ENCODE measurements at regions not wholly inside any gene's neighbourhood (a gene's known extent, or its start where the extent isn't known, plus 50 kb on each side); places are given as distances from the start of the nearest gene placed in this dataset.
A peak's percentile ranks its signal among the peaks of the same experiment; 100 is the strongest.

DNA sequence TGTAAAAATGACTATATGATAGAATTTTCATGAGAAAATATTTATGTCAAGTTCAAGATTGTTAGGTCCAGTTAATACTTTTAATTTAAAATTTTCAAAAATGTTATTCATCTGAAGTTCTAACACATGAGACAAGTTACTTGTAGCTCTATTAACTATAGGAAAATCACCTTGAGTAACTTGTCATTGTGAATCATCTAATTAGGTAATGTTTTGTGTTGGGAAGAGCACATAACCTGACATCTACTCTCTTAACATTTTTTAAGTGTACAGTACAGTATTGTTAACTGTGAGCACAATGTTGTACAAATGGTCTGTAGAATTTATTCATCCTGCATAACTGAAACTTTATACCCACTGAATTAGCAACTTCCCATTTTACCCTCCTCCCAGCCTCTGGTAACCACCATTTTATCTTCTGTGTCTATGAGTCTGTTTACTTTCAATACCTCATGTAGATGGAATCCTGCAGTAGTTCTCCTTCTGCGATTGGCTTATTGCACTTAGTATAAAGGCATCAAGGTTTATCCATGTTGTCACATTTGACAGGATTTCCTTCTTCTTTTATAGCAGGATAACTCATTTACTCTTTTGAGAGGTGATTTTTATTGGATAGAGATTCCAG lies 54.6 kb downstream of the ARL4A start:
- DNase-seq (ENCODE audit: low read depth, low spot score), result no peak
- H3K27ac ChIP-seq, result peak overlapping the region; percentile 44

DNA sequence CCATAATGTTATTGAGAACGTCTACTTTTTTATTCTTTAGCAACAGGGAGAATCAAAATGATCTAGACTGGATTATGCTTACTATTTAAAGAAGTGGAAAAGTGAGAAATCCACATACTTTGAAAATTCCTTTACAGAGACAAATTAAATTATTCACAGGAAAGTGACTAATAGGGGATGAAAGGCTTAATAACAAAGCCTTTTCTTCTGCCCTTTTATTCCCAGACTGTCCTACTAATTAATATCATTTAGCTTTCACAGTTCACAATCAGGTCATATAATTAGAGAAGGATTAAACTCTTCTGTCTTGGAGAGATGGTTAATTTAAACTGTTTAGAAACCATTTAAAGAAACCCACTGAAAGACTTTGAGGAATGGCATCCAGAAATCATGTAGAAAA lies 58.8 kb downstream of the ARL4A start:
- H3K27ac ChIP-seq, result no peak overlapping the region
- no peak for DNase-seq (ENCODE audit: low read depth, low spot score)

DNA sequence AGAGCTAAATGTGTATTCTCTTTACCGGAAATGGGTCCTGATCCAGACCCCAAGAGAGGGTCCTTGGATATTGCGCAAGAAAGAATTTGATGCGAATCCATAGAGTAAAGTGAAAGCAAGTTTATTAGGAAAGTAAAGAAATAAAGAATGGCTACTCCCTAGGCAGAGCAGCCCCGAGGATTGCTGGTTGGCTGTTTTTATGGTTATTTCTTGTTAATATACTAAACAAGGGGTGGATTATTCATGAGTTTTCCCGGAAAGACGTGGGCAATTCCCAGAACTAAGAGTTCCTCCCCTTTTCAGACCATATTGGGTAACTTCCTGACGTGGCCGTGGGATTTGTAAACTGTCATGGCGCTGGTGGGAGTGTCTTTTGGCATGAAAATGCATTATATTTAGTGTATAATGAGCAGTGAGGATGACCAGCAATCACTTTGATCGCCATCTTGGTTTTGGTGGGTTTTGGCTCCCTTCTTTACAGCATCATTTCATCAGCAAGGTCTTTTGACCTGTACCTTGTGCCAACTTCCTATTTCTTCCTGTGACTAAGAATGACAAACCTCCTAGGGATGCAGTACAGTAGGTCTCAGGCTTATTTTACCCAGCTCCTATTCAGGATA lies 60.4 kb downstream of the ARL4A start:
- H3K27ac ChIP-seq, result peak overlapping the region; percentile 72
- DNase-seq (ENCODE audit: low read depth, low spot score), result no peak

DNA sequence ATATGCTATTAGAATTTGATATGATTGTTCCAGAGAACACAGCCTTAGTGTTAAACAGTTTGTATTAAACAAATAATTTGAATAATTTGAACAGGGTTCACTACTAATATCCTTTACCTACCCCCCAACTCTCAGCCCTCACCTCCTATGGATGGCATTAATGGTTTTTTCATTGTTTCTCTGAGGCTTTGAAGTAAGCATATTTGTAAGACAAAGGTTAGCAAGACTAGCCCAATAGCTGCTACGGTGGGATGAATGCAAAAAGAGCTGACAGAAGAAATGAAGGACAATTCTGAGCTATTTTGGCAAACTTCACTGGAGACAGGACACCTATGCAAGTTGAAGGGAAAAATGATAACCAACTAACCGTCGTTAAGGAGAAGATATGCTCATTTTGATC lies 61.6 kb downstream of the ARL4A start:
- no peak for DNase-seq (ENCODE audit: low read depth, low spot score)

DNA sequence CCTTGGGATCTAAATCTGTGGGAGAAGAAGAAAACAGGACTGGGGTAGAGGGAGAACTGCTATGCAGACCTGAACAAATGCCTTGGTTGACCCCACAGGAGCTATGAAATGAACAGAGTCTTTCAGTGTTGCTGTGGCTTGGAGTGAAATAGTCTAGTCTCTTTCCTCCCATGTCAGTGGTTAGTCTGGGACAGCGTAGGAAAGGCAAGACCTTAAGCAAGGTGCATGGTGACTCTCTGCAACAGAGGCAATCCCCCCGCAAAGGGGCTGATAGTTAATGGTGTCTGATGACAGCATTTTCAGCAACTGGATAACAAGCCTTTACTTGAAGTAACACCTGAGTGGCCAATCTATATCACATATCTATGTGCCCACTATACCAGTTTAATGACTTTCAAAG lies 62.3 kb downstream of the ARL4A start:
- H3K27ac ChIP-seq, result no peak overlapping the region
- no peak for DNase-seq (ENCODE audit: low read depth, low spot score)

More for the DNA sequence above, 61.6 kb downstream of the ARL4A start:
- H3K27ac ChIP-seq, result no peak overlapping the region

DNA sequence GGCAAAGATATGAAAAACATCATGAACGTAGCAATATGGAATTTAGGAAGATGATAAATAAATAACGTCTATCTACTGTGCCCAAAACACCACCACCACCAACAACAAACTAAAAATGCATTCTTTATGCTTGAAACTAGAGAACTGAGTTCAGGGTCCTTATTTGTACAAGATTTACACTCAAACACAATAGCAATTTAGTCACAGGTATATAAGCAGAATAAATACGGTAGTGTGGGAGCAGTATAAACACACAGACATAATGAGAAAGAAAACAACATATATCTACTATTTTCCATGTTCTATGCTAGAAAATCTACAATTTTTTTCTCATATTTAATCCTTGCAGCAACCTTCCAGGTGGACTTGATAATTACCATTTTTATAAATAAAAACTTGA lies 64.3 kb downstream of the ARL4A start:
- no peak for DNase-seq (ENCODE audit: low read depth, low spot score)
- no peak overlapping the region for H3K27ac ChIP-seq

DNA sequence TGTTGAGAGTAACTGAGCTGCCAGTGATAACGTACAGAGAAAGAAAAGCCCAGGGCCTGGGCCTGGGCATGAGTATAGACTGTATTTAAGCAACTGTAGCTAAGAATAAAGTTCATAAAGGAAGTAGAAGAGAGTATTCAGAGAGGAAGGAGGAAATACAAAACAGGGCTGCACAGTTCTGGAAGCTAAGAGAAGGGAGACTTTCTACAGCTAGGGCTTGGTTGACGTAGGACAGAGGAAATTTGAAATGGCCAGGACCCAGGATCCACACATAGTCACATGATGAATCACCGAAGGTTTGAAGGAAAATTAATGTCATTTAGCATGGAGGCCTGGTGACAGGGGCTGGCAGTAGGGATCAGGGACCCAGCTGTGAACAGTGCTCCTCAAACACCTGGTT lies 66.7 kb downstream of the ARL4A start:
- H3K27ac ChIP-seq, result no peak overlapping the region
- DNase-seq (ENCODE audit: low read depth, low spot score), result no peak

DNA sequence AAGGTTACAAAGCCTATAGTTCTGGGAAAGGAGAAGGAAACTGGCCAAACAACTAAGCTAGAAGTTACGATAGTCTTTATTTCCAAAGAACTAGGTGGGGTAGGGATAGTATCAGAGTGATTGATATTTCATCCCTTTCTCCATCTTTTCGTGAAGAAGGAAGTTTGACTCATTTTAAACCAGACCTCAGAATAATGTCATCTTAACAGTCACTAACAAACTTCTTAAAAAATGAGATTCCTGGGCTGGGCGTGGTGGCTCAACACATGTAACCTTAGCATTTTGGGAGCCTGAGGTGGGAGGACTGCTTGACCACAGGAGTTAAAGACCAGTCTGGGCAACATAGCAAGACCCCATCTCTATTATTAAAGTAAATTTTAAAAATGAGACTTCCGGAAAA lies 69.4 kb downstream of the ARL4A start:
- DNase-seq (ENCODE audit: low read depth, low spot score), result no peak
- H3K27ac ChIP-seq, result peak overlapping the region; percentile 43

DNA sequence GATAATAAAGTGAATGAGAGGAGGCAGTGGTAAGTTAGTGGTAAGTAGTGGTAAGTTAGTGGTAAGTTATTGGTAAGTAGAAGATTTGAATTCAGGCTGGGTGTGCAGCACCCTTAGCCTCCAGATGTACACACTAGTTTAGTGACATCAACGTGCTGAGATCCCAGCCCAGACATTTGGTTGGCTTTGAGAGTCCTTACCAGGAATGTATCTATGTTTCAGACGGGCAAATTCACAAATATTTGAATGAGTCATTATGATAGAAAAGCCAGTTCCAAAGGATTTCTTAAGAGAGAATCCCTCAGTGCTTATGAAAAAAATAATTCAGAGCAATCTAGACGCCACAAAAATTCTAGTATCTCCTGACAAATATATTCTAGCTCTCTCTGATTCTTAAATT lies 70.0 kb downstream of the ARL4A start:
- peak overlapping the region; percentile 43 for H3K27ac ChIP-seq
- no peak for DNase-seq (ENCODE audit: low read depth, low spot score)

DNA sequence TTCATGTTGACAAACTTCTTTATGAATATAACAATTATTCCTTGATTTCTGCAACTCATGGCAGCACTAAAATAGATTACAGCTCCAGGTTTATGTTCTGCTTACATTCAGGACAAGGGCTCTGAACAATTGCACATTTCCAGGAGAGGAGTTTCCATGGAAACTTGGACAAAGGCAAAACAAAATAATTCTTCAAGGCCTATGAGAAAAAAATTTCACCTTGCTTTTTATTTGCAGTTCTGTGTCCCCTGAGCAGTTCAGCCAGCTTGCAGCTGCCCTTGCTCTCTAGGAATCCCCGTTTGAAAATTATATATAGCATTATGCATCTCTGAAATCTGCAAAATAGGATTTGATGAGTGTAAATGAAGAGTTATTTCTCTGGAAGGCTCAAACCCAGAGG lies 71.7 kb downstream of the ARL4A start:
- no peak for DNase-seq (ENCODE audit: low read depth, low spot score)
- no peak overlapping the region for H3K27ac ChIP-seq

DNA sequence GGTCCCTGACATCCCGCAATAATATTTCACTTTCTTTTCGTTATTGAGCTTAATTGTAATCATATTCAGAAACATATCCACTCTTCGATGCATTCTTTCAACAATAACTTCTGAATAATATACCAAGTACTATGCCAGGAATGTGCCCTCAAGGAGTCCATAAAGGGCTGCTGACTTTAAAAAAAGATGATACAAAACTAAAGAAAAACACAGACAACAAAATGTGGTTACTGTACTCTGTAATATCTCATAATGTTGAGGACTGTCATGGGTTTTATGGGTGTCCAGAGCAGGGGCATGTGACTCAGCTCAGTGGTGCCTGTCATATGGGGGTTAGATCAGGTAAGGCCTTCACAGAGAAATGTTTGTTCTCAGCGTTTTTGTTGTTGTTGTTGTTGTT lies 73.7 kb downstream of the ARL4A start:
- no peak overlapping the region for H3K27ac ChIP-seq
- no peak for DNase-seq (ENCODE audit: low read depth, low spot score)

DNA sequence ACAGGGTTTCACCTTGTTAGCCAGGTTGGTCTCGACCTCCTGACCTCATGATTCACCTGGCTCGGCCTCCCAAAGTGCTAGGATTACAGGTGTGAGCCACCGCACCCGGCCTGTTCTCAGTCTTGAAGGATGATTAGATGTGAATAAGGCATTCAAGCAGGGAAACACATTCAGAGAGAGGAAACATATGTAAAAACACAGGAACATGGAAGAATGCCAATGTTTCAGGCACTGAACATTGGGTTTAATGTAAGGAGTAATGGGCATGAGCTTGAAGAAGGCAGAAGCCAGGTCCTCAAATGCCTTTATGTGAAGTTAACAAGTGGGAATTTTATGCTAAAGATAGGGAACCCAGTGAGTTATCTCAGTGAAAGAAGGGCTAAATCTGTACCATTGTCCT lies 74.3 kb downstream of the ARL4A start:
- no peak overlapping the region for H3K27ac ChIP-seq
- no peak for DNase-seq (ENCODE audit: low read depth, low spot score)

DNA sequence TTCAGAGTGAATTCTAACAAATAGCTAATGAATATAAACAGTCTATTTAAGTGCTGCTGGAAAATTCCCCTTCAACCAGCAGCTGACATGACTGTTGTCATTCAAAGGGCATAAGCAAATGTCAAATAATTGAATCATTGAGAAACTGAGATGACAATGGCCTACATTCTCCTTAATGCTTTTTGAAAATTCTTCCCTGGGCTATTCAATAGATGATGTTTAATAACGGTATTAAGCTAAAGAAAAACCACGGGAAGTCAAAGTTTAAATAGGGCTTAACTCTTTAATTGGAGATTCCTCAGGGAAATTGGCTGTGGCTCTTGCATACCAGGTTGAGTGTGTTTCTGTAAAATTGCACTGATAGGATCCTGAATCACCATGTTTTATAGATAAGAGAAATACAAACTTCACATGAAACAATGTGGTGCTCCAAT lies 77.0 kb downstream of the ARL4A start:
- H3K27ac ChIP-seq, result no peak overlapping the region
- DNase-seq (ENCODE audit: low read depth, low spot score), result no peak

DNA sequence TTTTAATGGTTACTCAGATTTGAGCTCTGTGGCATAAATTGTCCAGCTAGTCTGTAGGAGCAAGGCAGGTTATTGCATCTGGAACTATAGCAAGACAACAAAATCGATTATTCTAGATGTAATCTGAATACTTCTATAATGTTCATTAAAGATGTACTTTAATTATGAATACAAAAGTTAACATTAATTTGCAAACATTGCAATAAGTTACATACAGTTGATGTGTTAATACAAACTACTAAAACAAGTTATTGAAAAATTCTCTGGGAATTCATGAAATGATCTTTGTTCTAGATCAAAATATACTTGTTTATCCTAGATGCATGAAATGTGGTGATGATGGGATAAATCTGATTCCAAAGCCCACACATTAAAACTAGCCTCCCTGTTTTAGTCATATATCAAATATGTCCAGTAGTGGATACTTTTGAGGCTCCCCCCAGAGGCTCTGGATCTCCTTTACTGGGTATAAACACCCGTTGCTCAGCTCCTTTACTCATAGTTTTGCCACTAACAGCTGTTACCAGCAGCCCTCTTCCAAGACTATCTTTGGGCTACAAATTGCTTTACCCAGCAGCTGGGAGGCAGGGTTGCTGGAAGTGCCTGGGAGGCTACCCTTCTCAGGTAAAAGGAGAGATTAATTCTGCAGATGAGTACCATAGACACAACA lies 78.1 kb downstream of the ARL4A start:
- no peak overlapping the region for H3K27ac ChIP-seq
- DNase-seq (ENCODE audit: low read depth, low spot score), result no peak

DNA sequence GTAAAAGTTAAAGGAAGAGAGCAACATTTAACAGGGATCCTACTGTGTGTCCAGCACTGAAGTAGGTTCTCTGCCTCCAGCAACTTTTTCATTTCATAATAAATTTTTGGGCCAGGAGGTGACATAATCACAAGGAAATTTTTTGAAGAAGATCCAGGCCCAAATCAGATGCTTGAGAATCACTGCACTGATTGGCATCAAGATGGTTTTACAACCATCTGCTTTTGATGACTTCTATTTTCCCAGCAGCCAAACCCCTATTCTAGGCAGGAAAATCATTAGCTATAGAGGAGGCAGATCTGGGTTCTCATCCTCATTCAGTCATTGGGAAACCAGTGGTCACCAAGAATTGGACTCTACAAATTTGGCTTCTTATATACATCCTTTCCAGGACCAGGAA lies 79.0 kb downstream of the ARL4A start:
- no peak for DNase-seq (ENCODE audit: low read depth, low spot score)
- H3K27ac ChIP-seq, result no peak overlapping the region

DNA sequence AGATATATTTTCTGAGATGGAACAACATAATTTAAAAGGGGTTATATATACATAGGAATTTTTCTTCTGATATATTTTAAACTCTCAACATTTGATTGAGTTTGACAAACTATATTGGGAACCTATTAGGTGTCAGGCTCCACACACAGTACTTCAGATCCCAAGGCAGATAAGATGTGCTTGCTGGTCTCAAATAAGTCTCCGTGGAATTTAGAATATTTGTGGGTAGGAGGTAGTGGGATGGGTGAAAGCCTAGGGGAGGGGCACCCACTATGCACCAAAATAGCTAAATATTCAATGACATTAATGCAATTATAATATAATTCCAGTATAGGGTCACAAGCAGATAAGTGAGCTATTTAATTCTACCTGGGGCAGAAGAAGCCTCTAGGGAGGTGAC lies 81.5 kb downstream of the ARL4A start:
- no peak overlapping the region for H3K27ac ChIP-seq
- DNase-seq (ENCODE audit: low read depth, low spot score), result no peak

DNA sequence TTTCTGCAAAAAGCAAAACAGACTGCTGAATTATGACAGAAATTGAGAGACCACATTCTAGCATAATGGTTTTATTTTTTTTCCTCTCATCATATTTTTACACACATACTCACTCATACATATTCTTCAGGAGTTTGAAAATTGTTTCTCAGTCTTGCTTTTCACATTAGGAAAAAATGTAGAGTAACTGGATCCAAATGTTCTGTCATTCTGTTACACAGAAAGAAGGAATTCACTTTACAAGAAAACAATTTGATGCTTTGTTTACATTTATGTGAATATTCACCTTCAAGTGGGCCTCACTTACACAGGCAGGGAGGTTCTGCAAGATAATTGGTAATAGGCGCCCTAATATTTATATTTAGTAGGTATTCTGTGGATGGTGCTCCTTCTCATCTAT lies 82.0 kb downstream of the ARL4A start:
- H3K27ac ChIP-seq, result no peak overlapping the region
- DNase-seq (ENCODE audit: low read depth, low spot score), result no peak

DNA sequence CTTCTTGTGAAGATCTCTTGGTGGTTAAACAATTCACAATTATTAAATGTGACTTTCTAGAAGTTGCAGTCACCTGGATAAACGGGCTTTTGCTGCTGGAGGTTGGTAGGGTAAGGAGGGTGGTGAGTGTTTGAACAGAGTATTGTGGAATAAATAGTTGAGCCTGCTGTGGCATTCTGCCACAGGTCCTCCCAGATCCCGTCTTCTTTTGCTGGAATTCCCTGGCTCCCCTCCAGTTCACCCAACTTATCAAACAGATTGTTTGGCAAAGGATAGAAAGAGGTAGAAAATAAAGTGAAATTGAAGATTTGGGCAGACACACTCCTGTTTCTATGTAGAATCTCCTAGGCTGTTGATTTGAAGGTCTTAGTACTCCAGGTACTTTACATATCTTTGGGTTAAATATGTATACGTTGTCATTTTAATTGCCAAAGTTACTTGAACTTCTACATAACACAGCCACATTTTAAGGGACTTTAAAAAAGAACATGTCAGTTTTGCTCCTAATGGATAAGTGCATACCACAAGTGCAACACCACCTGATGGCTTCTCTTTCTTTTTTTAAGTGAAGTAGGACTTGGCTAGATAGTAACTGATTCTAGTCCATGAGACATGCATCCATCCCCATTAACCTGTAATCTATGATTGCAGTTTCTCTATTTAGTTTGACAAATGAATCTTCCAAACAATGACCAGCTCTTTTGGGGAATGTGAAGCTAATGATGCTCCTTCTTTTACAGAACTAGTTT lies 83.0 kb downstream of the ARL4A start:
- DNase-seq (ENCODE audit: low read depth, low spot score), result no peak
- H3K27ac ChIP-seq, result no peak overlapping the region

DNA sequence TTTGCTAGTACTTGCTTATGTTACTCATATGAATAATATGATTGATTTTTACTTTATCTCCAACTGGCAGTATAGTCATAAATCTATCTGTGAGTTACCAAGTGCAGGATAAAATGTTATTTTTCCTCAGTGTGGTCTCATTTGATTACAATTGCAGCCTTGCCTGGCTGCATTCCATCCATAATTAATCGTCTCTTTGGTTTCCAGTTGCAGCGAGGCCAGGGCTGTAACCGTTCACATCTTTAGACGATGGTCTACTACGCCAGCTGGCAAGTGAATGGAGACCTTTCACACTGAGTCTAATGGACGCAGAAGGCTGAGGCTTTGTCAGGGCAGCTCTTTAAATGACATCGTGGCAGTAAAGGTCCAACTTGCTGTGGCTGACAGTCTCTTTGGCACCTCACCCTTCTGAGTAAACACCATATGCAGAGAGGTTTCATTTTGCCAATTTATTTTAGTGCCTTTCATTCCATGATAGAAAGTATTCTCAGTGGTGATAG lies 84.0 kb downstream of the ARL4A start:
- no peak overlapping the region for H3K27ac ChIP-seq
- no peak for DNase-seq (ENCODE audit: low read depth, low spot score)

DNA sequence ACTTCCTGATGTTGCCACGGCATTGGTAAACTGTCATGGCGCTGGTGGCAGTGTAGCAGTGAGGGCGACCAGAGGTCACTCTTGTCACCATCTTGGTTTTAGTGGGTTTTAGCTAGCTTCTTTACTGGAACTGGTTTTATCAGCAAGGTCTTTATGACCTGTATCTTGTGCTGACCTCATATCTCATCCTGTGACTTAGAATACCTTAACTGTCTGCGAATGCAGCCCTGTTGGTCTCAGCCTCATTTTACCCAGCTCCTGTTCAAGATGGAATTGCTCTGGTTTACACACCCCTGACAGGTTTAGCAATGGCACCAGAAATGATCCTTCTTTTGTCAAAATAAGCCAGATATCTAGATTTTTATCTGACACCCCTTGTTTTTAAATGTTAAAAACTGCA lies 85.3 kb downstream of the ARL4A start:
- H3K27ac ChIP-seq, result no peak overlapping the region
- DNase-seq (ENCODE audit: low read depth, low spot score), result no peak

DNA sequence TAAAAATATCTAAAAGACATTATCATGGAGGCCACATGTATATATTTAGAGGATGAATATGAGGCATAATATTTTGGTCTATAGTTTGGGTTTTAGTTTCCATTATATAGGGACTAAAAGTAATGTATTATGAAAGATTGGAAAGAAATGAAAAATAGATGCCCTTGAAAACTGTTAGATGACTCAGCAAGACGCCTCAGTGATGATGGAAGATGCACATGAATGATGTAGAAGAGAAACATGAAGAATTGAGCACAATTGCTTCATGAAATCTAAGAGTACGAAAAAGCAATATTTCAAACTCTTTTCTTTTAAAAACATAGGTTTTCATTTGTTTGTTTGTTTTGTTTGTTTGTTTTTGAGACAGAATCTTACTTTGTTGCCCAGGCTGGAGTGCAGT lies 89.8 kb downstream of the ARL4A start:
- DNase-seq (ENCODE audit: low read depth, low spot score), result no peak
- H3K27ac ChIP-seq, result no peak overlapping the region
